Effector CD4-positive, alpha-beta T cell (primary cell): ENCODE measurements at regions not wholly inside any gene's neighbourhood (a gene's known extent, or its start where the extent isn't known, plus 50 kb on each side); places are given as distances from the start of the nearest gene placed in this dataset.
"Not testable (repeated sequence)": the region's sequence is repeated elsewhere in the genome, so short reads cannot be mapped to it uniquely, and the experiment has no call there.

Experiments used
- DNase-seq: peaks from one replicate; pipeline ENCODE4 v3.0.0-alpha.2; 2020

DNA sequence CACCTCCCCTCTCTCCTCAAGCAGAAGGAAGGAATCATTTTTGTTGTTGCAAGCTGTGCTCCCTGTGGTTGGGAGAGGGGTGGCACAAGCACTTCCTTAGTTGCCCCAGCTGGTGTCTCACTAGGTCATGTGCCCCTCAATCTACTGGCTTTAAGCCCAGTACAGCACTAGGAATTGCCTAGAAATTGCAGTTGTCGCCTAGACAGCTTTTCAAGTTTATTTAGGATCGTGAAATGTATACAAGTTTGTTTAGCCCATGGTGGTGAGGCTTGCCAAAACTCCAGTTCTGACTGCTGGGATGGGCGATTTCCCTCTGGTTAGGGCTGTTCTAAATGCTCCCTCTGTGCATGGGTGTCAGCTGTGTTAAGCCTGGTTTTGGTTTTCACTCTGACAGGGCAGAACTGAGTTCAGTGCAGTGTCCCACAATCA is 126.8 kb upstream of the ZNF644 start:
- no peak for DNase-seq

GRCh38 chr1:91141858-91142257 is 120.0 kb upstream of the ZNF644 start:
- DNase-seq = no peak

DNA sequence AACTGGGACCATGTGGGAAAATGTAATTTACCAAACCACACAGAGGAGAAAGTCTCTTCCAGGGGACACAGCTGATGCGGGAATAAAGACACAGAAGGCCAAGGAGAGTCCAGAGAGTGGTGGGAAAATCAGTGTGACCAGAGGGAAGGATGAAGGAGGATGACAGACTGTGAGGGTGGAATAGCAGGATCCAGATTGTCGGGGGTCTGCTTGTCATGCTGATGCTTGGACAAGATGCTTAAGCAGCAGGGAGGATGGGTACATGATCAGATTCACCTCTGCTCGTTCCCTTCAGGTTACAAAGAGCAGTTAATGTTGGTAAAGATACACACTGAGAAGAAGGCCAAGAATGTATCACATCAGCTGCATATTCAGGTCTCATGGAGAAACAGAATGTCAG is 117.1 kb upstream of the ZNF644 start:
- no peak for DNase-seq

DNA sequence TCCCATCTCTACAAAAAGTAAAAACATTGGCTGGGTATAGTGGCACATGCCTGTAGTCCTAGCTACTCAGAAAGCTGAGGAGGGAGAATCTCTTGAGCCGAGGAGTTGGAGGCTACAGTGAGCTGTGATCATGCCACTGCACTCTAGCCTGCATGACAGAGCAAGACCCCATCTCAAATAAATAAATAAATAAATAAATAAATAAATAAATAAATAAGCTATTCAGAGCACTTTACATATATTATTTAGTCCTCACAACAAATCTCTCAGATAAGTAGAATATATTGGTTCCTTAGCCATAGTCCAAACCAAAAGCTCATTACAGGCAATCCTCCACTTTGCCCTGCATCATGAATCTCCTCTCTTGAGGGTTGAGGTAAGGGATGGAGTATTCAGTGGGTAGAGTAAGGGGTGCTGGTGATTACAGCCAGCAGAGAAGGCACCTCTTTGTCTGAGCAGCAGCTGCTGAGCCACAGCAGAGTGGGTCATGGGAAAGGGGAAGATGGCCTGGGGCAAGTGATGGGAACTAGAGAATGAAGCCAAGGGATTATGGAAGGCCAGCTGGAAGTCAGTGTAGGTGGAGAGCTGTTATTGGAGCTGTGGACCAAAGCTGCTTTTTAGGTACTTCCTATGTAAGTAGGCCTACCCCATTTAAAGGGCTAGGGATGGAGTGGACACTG is 115.5 kb upstream of the ZNF644 start:
- DNase-seq = no peak

DNA sequence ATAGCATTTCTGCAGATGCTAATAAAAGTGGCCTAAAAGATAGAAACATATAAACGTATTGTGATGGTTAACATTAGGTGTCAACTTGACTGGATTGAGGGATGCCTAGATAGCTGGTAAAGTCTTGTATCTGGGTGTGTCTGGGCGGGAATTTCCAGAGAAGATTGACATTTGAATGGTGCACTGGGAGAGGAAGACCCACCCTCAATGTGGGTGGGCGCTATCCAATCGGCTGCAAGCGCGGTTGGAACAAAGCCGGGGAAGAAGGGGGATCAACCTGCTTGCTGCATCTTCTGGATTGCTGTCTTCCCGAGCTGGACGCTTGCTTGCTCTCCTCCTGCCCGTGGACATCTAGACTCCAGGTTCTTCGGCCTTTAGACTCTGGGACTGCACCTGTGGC is 114.0 kb upstream of the ZNF644 start:
- DNase-seq = no peak

GRCh38 chr1:91133248-91133647 is 111.4 kb upstream of the ZNF644 start:
- DNase-seq = no peak

DNA sequence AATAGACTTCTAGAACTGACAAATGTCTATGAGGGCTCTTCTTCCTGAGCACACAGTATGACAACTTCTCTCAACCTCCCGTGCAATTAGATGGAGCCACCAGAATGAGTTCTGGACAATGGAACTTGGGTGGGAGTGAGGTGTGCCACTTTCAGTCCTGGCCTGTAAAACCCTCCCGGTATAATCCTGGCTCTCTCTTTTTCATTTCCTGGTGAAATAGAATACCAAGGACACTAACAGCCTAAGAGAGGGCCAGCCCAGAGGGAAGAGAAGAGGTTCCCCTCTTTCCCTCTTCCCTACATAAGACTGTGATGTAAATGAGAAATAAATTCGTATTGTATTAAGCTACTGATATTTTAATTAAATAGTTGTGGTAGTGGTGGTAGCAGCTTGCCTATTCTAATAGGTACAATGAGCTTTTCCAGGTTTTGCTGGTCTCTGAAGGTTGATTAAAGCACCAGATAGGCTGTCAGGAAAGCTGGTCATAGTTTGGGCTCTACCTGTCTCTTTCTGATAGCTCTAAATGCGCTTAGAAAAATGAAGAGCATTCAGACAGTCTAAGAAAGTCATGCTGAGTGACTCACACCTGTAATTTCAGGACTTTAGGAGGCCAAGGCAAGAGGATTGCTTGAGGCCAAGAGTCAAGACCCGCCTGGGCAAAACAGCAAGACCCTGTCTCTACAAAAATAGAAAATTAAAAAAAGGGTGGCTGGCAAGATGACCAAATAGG is 108.6 kb upstream of the ZNF644 start:
- no peak for DNase-seq

DNA sequence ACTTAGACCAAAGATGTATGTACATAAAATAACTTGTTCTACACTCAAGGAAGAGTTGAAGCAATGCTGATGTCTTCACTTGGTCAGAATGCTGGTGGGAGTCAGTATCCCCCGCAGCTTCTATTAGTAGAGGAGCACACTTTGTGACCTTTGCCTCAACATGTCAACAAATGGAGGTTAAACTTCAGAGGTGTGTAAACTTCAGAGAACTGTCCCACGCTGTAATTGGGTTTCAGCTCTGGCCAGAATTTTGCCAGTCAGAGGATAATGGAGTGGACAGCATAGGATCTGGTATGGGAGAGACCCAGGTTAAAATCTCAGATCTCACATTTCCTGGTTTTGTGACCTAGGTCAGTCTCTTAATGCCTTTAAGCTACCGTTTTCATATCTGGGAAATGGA is 107.6 kb upstream of the ZNF644 start:
- DNase-seq = no peak

DNA sequence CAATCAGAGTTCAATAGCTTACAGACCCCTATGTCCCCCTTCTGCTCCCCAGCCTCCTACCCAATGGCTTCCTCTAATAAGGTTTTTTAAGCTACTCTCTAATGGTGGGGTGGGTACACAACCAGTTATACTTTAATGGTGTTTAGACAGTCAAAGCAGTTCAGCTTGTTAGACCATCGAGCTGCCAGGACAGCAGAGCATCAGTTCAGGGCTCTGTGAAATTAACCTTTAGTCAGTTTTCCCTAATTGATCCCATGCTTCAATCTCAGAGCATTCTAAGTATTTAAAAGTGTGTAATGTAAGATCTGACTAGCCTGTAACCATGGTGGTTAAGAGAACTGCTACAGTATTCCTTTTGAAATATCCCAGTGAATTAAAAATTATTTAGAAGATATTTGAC is 107.2 kb upstream of the ZNF644 start:
- no peak for DNase-seq

GRCh38 chr1:91124989-91125417 is 103.2 kb upstream of the ZNF644 start:
- no peak for DNase-seq

DNA sequence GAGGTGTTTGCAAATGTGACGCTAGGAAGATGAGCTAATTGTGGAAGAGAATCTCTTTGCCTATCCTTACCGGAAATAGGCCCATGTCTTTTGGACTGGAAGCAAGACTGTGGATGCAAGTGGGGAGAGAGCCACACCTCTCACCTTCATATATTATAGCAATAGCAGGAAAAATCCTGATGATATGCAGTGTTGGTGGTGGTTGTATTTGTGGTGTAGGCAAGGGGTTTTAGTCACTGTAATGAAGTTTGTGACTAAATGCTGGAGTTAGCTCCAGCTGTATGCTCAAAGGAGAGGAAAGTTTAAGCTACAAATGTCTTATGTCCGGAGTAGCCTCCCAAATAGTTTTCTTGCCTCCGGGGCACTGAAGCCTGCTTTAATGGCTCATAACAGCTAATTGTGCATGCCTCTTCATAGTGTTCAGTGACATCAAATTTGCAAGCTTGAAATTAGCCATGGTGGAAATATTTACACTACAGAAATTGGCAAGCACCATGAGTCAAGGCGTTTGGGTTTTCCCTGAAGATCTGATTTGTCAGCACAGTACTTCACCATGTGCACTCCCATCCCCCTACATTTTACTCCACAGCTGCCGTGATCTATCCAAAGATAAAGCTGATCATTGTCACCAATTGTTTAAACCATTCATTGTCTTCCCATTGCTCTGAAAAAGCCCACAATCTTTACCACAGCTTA is 102.6 kb upstream of the ZNF644 start:
- no peak for DNase-seq

DNA sequence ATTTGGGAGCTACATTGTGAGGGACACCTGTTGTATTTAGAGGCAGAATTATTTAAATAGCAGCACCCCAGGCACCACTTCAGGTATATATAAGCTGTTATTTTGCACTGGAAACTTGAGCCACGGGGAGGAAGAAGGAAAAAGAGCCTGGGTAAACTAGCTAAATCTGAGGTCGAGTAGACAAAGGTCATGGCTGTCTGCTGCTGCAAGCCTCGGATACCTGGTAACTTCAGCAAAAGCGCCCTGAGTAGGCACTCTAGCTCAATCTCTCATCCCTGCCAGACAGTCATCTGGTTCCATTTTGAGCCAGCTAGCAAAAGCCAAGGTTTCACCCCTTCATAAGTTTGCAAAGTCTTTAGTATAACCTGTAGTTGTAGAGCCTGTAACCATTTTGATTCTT is 101.9 kb upstream of the ZNF644 start:
- no peak for DNase-seq

DNA sequence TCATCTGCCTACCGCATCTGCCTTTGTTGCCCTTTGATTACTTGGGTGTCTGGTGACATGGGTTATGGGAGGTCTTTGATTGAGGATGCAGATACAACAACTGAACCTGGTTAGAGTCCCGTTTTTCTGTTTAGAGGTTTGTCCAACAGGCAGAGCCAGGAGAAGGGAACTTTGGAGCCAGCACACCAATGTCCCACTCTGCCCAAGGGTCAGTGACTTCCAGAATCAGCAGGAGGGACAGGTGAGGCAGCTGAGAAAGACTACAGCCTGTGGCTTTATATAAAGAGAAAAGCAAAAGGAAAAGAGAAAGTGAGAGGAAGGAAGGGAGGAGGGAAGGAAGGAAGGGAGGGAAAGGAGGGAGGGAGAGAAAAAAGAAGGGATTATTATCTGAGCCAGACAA is 101.5 kb upstream of the ZNF644 start:
- DNase-seq = no peak

- no peak for DNase-seq
Measured at GRCh38 chr1:91122106-91122717, 100.4 kb upstream of the ZNF644 start.

- no peak for DNase-seq
Measured at GRCh38 chr1:91121366-91121765, 99.5 kb upstream of the ZNF644 start.

- DNase-seq = no peak
Measured at GRCh38 chr1:91120936-91121335, 99.1 kb upstream of the ZNF644 start.

DNA sequence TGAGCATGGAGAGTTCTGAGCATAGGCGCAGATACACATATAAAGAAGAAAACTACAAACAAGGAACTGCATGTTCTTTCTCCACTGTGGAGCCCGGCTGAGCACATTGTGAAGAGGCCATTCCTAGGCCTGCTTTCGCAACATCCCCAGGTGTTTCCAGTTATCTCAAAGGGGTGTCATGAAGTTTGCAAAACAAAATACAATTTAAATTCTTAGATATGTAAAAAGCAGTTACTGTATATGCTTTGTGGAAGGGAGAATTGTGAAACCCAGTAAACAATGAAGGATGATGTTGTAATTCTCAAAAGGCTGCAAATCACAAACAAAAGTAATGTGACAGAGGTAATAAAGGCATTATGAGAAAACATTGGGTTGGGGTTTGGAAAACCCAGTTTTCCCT is 98.6 kb upstream of the ZNF644 start:
- DNase-seq = no peak

DNA sequence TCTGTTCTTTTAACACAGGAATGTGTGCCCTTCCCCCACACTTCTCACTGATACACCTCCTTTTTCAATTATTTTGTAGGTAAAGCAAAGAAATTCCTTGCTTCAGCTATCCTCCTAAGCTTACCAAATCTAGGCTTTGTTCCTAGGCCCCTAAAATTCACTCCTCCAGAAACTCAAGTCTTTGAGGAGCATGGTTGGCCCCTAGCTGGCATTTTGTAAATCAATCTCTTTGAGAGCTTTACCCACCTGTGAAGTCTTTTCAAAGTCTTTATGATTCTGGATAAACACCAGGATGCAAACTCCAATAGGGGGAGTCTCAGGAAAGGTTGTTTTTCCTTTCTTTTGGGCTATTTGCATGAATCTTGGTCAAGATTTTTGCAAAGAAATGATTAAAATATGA is 82.9 kb upstream of the ZNF644 start:
- no peak for DNase-seq

- DNase-seq = no peak
Measured at GRCh38 chr1:91101328-91101727, 79.5 kb upstream of the ZNF644 start.

- DNase-seq = no peak
Measured at GRCh38 chr1:91099746-91100621, 78.1 kb upstream of the ZNF644 start.

DNA sequence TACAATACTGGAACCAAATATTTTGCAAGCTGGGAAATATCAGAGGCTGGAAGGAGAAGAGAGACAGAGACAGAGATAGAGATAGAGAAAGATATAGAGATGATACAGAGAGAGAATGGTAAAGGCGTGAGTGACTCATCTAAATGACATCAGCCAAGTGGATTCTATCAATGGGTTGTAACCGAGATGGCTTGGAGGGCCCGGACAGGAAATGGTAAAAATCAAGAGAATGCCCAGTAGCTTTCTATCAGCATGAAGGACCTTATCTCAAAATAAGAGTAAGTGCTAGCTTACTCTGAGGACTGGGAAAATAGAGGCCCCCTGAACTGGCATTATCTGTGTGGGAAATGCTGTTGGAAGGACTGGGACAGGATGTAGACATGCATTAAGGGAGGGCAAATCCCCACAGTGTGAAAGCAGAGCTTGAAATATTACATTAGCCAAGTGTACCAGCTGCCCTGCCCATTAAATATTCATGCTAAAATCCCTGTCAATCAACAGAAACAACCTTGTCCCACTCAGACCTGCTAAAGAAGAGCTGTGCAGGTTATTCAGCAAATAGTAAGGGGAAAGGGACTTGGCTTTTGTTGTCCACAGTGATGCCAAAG is 76.6 kb upstream of the ZNF644 start:
- DNase-seq = no peak

DNA sequence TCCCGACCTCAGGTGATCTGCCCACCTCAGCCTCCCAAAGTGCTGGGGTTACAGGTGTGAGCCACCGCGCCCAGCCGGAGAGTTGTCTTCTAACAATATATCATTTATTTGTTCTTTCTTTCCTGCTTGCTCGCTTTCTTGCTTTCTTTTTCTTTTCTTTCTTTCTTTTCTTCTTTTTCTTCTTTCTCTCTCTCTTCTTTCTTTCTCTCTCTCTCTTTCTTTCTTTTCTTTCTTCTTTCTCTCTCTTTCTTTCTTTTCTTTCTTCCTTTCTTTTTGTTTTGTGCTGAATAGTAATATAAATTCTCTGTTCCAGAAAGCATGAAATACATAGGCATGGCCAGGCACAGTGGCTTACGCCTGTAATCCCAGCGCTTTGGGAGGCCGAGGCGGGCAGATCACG is 73.5 kb upstream of the ZNF644 start:
- not testable (repeated sequence) for DNase-seq
